ENCODE measurements at regions not wholly inside any gene's neighbourhood (a gene's known extent, or its start where the extent isn't known, plus 50 kb on each side); places are given as distances from the start of the nearest gene placed in this dataset.

DNA sequence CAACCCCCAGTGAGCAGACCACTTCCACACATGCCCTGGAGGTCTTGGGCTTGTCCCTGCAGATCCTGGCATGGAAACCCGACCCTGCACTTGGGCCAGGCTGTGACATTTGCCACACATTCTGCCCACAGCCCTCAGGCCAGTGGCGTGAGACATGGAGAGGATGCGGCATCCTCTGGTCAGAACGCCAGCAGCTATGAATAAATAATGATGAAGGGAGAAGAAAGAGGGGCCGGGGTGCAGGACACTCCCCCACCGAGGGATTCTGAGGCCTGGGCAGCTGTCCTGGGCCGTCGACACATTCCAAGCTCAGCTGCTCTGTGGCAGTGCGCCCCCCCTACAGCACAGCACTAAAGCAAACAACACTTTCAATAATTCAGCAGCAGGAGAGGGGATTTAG is 148.8 kb downstream of the ENGASE start:
- TF ChIP-seq, protein P1, sequence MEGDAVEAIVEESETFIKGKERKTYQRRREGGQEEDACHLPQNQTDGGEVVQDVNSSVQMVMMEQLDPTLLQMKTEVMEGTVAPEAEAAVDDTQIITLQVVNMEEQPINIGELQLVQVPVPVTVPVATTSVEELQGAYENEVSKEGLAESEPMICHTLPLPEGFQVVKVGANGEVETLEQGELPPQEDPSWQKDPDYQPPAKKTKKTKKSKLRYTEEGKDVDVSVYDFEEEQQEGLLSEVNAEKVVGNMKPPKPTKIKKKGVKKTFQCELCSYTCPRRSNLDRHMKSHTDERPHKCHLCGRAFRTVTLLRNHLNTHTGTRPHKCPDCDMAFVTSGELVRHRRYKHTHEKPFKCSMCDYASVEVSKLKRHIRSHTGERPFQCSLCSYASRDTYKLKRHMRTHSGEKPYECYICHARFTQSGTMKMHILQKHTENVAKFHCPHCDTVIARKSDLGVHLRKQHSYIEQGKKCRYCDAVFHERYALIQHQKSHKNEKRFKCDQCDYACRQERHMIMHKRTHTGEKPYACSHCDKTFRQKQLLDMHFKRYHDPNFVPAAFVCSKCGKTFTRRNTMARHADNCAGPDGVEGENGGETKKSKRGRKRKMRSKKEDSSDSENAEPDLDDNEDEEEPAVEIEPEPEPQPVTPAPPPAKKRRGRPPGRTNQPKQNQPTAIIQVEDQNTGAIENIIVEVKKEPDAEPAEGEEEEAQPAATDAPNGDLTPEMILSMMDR (IDR thresholded peaks at IDR 0.05; ENCODE audit: borderline replicate concordance, extremely low read depth, insufficient read depth) = no peak
- Histone ChIP-seq H3K27ac (ENCODE audit: low read depth in 2 of 2, low read length in 2 of 2) (no peak overlapping the region), H3K4me3 (ENCODE audit: low read length in 3 of 3) (no peak overlapping the region), H3K27me3 (ENCODE audit: control insufficient read depth, insufficient read depth, low read length) (peaks cover 10% of the 10 kb centered on the region), H3K36me3 (ENCODE audit: control insufficient read depth in 2 of 3, insufficient read depth in 3 of 3, low read length in 3 of 3) (no peaks in the 10 kb centered on the region), H3K9me3 (ENCODE audit: control insufficient read depth in 2 of 3, insufficient read depth in 1 of 3, low read length in 3 of 3) (no peaks in the 10 kb centered on the region), H3K4me1 (ENCODE audit: control insufficient read depth in 2 of 3, insufficient read depth in 2 of 3, low read depth in 1 of 3, low read length in 3 of 3) (no peaks in the 10 kb centered on the region), H3K9ac (ENCODE audit: low read length in 3 of 3) (no peak overlapping the region)
- DNase-seq (no peak), FAIRE-seq (no peak)
- intact Hi-C loops (cut with DNase I) = no loop called here

DNA sequence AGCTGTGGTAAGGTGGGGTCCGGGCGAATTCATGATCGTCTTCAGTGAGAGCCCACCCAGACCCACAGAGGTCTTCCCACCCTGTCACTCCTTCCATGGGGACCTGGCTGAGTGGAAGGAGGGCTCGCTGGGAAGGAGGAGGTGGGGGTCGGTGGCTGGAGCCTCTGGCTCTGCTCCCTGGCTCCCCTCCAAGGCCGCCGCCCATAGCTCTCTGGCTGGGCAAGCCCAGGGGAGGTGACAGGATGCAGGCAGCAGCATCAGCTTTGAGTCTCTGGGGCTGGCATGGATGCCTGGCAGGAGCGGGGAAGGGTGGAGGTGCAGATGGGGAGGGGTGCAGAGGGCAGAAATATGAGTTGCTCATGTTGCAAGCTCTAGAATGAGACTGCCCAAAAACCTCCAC is 147.0 kb downstream of the ENGASE start:
- TF ChIP-seq, protein P1 (IDR thresholded peaks at IDR 0.05; ENCODE audit: borderline replicate concordance, extremely low read depth, insufficient read depth) = no peak
- Histone ChIP-seq H3K4me1 (ENCODE audit: control insufficient read depth in 2 of 3, insufficient read depth in 2 of 3, low read depth in 1 of 3, low read length in 3 of 3) (no peaks in the 10 kb centered on the region), H3K36me3 (ENCODE audit: control insufficient read depth in 2 of 3, insufficient read depth in 3 of 3, low read length in 3 of 3) (no peaks in the 10 kb centered on the region), H3K9me3 (ENCODE audit: control insufficient read depth in 2 of 3, insufficient read depth in 1 of 3, low read length in 3 of 3) (no peaks in the 10 kb centered on the region), H3K27ac (ENCODE audit: low read depth in 2 of 2, low read length in 2 of 2) (no peak overlapping the region), H3K9ac (ENCODE audit: low read length in 3 of 3) (no peak overlapping the region), H3K4me3 (ENCODE audit: low read length in 3 of 3) (no peak overlapping the region), H3K27me3 (ENCODE audit: control insufficient read depth, insufficient read depth, low read length) (peaks cover 9% of the 10 kb centered on the region)
- FAIRE-seq (no peak), DNase-seq (no peak)
- intact Hi-C loops (cut with DNase I) = no loop called here

DNA sequence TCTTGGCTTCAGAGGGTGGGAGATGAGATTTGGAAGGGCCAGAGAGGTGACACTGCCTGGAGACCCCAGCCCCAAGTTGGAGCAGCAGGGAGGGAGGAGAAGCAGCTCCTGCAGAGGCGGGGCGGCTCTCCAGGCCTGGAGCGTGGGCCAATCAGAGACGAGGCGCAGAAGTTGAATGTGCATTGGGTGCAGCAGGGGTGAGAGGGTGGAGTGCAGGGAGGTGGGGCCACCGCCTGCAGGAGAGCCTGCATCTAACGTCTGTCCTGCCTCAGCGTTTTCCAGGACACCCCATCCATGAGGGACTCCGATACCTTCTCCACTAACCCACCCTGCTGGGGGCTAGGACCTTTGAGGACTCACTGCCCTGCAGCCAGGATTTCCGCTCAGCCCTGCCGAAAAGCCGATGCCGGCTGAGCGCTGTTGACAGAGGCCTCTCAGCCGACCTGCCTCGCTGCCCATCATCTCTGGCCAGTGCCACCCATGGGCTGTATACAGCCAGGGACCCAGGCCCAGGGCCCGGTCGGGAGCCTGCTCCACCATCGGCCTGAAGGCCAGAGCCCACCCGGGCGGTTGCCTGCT is 146.2 kb downstream of the ENGASE start:
- H3K27me3 ChIP-seq (ENCODE audit: control insufficient read depth, insufficient read depth, low read length) = peaks cover 9% of the 10 kb centered on the region
- FAIRE-seq = no peak
- intact Hi-C loops (cut with DNase I) = no loop called here
- H3K9me3 ChIP-seq (ENCODE audit: control insufficient read depth in 2 of 3, insufficient read depth in 1 of 3, low read length in 3 of 3) = no peaks in the 10 kb centered on the region
- H3K9ac ChIP-seq (ENCODE audit: low read length in 3 of 3) = no peak overlapping the region
- no peaks in the 10 kb centered on the region for H3K4me1 ChIP-seq (ENCODE audit: control insufficient read depth in 2 of 3, insufficient read depth in 2 of 3, low read depth in 1 of 3, low read length in 3 of 3)
- TF ChIP-seq, protein P1 (IDR thresholded peaks at IDR 0.05; ENCODE audit: borderline replicate concordance, extremely low read depth, insufficient read depth) = no peak
- no peak overlapping the region for H3K27ac ChIP-seq (ENCODE audit: low read depth in 2 of 2, low read length in 2 of 2)
- peak in 2 of 5 donors; percentile 29 to 58 for DNase-seq
- no peaks in the 10 kb centered on the region for H3K36me3 ChIP-seq (ENCODE audit: control insufficient read depth in 2 of 3, insufficient read depth in 3 of 3, low read length in 3 of 3)
- no peak overlapping the region for H3K4me3 ChIP-seq (ENCODE audit: low read length in 3 of 3)

DNA sequence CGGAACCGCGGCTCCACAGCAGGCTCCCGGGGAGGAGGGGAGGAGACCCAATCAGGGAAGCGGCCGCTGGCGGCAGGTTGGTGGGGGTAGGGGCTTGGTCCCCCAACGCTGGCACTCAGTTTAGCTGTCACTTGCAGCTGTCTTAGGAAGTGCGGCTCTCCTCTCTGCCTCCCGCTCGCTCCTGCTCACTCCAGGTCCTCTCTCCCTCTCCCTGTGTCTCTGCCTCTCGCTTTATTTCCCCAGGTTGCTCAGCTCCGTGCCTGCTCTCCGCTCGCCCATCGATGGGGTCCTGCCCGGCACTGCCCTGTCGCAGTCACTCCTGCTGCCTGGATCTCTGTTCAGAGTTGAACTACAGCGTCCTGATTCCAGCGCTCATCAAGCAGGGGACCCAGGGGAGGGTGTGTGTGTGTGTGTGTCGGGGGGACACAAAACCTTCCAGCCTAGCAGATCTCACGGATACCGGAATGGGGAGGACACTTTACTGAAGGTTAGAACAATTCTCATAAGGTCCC is 145.6 kb downstream of the ENGASE start:
- no peak overlapping the region for H3K4me3 ChIP-seq (ENCODE audit: low read length in 3 of 3)
- H3K36me3 ChIP-seq (ENCODE audit: control insufficient read depth in 2 of 3, insufficient read depth in 3 of 3, low read length in 3 of 3) = no peaks in the 10 kb centered on the region
- no peaks in the 10 kb centered on the region for H3K9me3 ChIP-seq (ENCODE audit: control insufficient read depth in 2 of 3, insufficient read depth in 1 of 3, low read length in 3 of 3)
- TF ChIP-seq, protein P1 (IDR thresholded peaks at IDR 0.05; ENCODE audit: borderline replicate concordance, extremely low read depth, insufficient read depth) = no peak
- DNase-seq (no peak), FAIRE-seq (no peak)
- intact Hi-C loops (cut with DNase I) = no loop called here
- H3K27ac ChIP-seq (ENCODE audit: low read depth in 2 of 2, low read length in 2 of 2) = no peak overlapping the region
- no peak overlapping the region for H3K9ac ChIP-seq (ENCODE audit: low read length in 3 of 3)
- H3K27me3 ChIP-seq (ENCODE audit: control insufficient read depth, insufficient read depth, low read length) = peaks cover 9% of the 10 kb centered on the region
- no peaks in the 10 kb centered on the region for H3K4me1 ChIP-seq (ENCODE audit: control insufficient read depth in 2 of 3, insufficient read depth in 2 of 3, low read depth in 1 of 3, low read length in 3 of 3)

Measured in kidney (tissue), 13 donors.